Calu3 (cell line): ENCODE measurements at regions not wholly inside any gene's neighbourhood (a gene's known extent, or its start where the extent isn't known, plus 50 kb on each side); places are given as distances from the start of the nearest gene placed in this dataset.

Experiments
- BruUV-seq: library from RNA; stranded (reverse); fragments of 400-500 nt; replicated peaks from 2 replicates; lab custom pipeline; 2021; lab: Mats Ljungman, UMichigan
- CTCF ChIA-PET: fragments of 300-600 bp; sonication (Branson Sonifier 250); formaldehyde crosslinking; loops from one replicate; lab custom pipeline; 2022; ENCODE audit warnings: antibody characterized with exemption; lab: Charles Lee
- DNase-seq: peaks from one replicate; pipeline ENCODE4 v3.0.0; 2022
- H3K27ac Mint-ChIP-seq: one replicate; pipeline ENCODE4 v1.8.0; 2022; ENCODE audit warnings: mixed read lengths; ENCODE audit not compliant: unreplicated experiment
- H3K27me3 Mint-ChIP-seq: one replicate; pipeline ENCODE4 v1.8.0; 2022; ENCODE audit warnings: mixed read lengths; ENCODE audit not compliant: unreplicated experiment
- H3K36me3 Mint-ChIP-seq: one replicate; pipeline ENCODE4 v1.8.0; 2022; ENCODE audit warnings: mild to moderate bottlenecking, moderate library complexity, mixed read lengths; ENCODE audit not compliant: insufficient read depth, unreplicated experiment
- H3K4me1 Mint-ChIP-seq: one replicate; pipeline ENCODE4 v1.8.0; 2022; ENCODE audit warnings: mild to moderate bottlenecking, low read depth, mixed read lengths; ENCODE audit not compliant: unreplicated experiment
- H3K4me3 Mint-ChIP-seq: one replicate; pipeline ENCODE4 v1.8.0; 2022; ENCODE audit warnings: mild to moderate bottlenecking, low read depth, moderate library complexity, mixed read lengths; ENCODE audit not compliant: unreplicated experiment
- H3K9me3 Mint-ChIP-seq: one replicate; pipeline ENCODE4 v1.8.0; 2022; ENCODE audit warnings: low read depth, mixed read lengths; ENCODE audit not compliant: unreplicated experiment
- CTCF ChIP-seq: fragments of 200-600 bp; IDR thresholded peaks from one replicate; pipeline ENCODE4 v1.8.0; 2022; ENCODE audit warnings: antibody characterized with exemption; ENCODE audit not compliant: unreplicated experiment
- intact Hi-C: fragments of 100-400 bp; cut with micrococcal nuclease; formaldehyde crosslinking; loops from one replicate; pipeline ENCODE4 v1.10.0; 2022; ENCODE audit not compliant: unreplicated experiment

GRCh38 chr7:49481075-49481474 is 292.4 kb upstream of the VWC2 start:
- no peak for TF ChIP-seq CTCF
- intact Hi-C loops: no loop called here

DNA sequence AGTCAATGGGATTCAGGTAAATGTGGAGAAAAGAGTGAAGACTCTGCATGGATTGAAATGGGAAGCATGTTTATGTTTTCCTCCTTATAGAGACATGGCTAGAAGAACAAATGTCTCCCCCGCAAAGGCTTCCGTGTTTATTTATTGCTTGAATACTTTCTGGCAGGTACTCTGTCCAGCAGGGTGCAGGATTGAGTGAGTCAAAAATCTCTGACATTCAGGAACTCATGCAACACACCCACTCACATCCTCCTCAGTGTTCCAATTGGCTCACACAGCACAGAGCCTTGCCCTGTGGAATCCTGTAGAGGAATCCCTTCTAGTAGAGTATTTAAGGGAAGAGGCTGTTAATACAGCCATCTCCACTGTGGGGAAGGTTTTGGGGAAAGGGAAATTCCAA is 290.3 kb upstream of the VWC2 start:
- intact Hi-C loops: loop anchor here (2.0 kb wide), 1 partner anchor 308 kb away; no protein-coding TSS in a partner anchor
- no TSS peak for BruUV-seq
- Mint-ChIP-seq H3K4me3 (no peak overlapping the region), H3K36me3 (no peaks in the 10 kb centered on the region), H3K9me3 (peaks cover 11% of the 10 kb centered on the region), H3K27ac (no peak overlapping the region), H3K27me3 (no peaks in the 10 kb centered on the region), H3K4me1 (no peaks in the 10 kb centered on the region)
- CTCF ChIA-PET: no interaction called here
- DNase-seq: no peak
- no peak for TF ChIP-seq CTCF

More at GRCh38 chr7:49481075-49481474, 292.4 kb upstream of the VWC2 start:
- BruUV-seq: no TSS peak
- no peaks in the 10 kb centered on the region for H3K4me1 Mint-ChIP-seq
- no peaks in the 10 kb centered on the region for H3K27me3 Mint-ChIP-seq
- H3K27ac Mint-ChIP-seq: no peak overlapping the region
- H3K4me3 Mint-ChIP-seq: no peak overlapping the region
- H3K36me3 Mint-ChIP-seq: no peaks in the 10 kb centered on the region
- peaks cover 14% of the 10 kb centered on the region for H3K9me3 Mint-ChIP-seq
- CTCF ChIA-PET: interaction anchor here (0.7 kb wide), 1 partner anchor 576 kb away, joined by 3 read pairs; no protein-coding TSS in a partner anchor
- no peak for DNase-seq

DNA sequence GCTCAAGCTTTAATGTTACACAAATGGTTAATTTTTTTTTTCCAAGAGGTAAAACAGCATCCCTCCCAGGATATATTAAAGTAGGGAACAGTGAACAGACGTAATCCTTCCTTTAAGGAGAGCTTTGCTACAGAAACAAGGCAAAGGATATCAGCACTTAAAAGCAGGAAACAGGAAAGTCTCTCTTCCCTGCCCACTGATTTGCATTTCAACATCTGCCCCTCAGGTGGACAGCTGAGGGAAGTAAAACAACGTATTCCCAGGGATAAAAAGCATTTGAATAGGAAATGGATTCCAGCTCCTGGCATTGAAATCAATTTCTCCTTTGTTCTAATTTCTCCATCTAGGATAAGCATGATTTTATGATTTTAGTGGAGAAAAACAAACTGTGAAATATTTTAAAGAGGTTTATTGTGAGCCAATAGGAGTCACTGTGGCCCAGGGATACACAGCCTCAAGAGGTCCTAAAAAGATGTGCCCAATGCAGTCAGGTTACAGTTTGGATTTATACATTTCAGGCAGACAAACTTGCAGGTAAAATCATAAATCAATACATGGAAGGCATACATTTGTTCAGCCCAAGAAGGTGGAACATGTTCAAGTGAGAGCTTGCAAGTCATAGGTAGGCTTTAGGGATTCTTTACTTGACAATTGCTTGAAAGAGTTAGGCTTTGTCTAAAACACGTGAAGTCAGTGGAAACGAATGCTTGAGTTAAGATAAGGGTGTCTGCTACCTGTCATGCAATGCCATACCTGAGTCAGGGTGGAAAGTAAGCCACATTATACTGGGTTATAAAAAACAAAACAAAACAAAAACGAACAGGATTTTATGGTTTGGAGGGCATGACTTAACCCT is 286.2 kb upstream of the VWC2 start:
- BruUV-seq: no TSS peak

GRCh38 chr7:49487830-49488140 is 285.7 kb upstream of the VWC2 start:
- H3K4me1 Mint-ChIP-seq: no peaks in the 10 kb centered on the region
- DNase-seq: no peak
- H3K27me3 Mint-ChIP-seq: no peaks in the 10 kb centered on the region
- CTCF ChIA-PET: no interaction called here
- no TSS peak for BruUV-seq
- peaks cover 7% of the 10 kb centered on the region for H3K9me3 Mint-ChIP-seq
- H3K4me3 Mint-ChIP-seq: no peak overlapping the region
- H3K36me3 Mint-ChIP-seq: no peaks in the 10 kb centered on the region
- TF ChIP-seq CTCF: no peak
- no peak overlapping the region for H3K27ac Mint-ChIP-seq
- intact Hi-C loops: no loop called here

More for the DNA sequence above, 286.2 kb upstream of the VWC2 start:
- no peaks in the 10 kb centered on the region for H3K4me1 Mint-ChIP-seq
- DNase-seq: no peak
- H3K9me3 Mint-ChIP-seq: peaks cover 7% of the 10 kb centered on the region
- intact Hi-C loops: no loop called here
- no peaks in the 10 kb centered on the region for H3K27me3 Mint-ChIP-seq
- no peak overlapping the region for H3K27ac Mint-ChIP-seq
- no peak overlapping the region for H3K4me3 Mint-ChIP-seq
- no peak for TF ChIP-seq CTCF
- no peaks in the 10 kb centered on the region for H3K36me3 Mint-ChIP-seq
- CTCF ChIA-PET: no interaction called here
